H1 (cell line): ENCODE measurements at regions not wholly inside any gene's neighbourhood (a gene's known extent, or its start where the extent isn't known, plus 50 kb on each side); places are given as distances from the start of the nearest gene placed in this dataset.

Source experiments
- SP4 ChIP-seq: IDR thresholded peaks from 2 replicates; pipeline ENCODE4 v1.6.1; 2012; ENCODE audit warnings: low read length, inconsistent platforms

DNA sequence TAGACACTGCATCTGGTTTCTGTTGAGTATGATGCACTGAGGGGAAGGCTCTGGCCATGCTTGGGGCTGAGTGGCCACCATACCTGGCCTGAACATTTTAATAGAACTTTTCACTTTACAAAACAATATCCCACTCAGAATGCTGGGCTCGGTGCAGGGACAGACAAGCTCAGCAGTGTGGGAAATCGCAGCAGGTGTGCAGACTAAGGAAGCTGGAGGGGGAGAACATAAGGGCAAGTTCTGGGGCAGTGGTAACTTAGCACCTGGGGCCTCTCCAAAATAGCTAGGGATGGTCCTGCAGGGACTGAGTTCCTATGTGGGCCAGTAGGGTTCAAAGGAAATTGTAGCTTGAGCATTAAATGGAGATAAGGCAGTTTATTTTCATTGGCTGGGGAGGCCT is 90.9 kb upstream of the RNU6-1 start (continued):
- TF ChIP-seq SP4: no peak
